ENCODE measurements at regions not wholly inside any gene's neighbourhood (a gene's known extent, or its start where the extent isn't known, plus 50 kb on each side); places are given as distances from the start of the nearest gene placed in this dataset.

DNA sequence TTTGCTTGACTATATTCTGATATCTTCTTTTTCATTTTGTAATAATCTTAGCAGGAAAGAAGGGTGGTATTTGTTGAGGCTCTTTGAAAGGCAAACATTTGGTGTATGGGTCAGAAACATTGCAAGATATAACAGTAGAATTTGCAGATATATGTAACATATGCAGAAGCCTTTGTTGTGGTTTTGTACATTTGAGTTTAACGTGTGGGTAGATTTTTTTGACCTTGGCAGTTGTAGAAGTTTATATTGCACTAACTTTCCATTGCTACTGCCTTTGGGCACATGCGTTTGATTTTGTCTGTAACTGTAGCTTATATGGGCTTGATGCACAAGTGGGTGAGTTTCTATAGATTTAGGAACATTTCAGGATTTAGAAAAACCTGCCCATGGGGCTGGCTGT, 78.5 kb upstream of the SPRY2 start:
- intact Hi-C loops (cut with micrococcal nuclease): no loop called here
- H3K14ac ChIP-seq (replicated peaks; ENCODE audit: low read depth, low read length): no peak overlapping the region
- BruUV-seq (replicated peaks): no TSS peak
- H4K20me1 ChIP-seq (ENCODE audit: insufficient read depth, low read length): no peaks in the 10 kb centered on the region
- H2BK20ac ChIP-seq (ENCODE audit: low read depth, low read length): no peak overlapping the region
- no peak overlapping the region for H4K91ac ChIP-seq (ENCODE audit: insufficient read depth, low read depth, low read length)
- no peak overlapping the region for H4K5ac ChIP-seq (ENCODE audit: low read depth, low read length)
- dilution Hi-C loops (cut with HindIII; ENCODE audit: low sequenced_read_pairs, unreplicated experiment): no loop called here
- ATAC-seq (ENCODE audit: low read depth) (no peak), DNase-seq (no peak)
- H3K9ac ChIP-seq (ENCODE audit: low read depth, low read length): no peak overlapping the region
- in situ Hi-C loops (cut with MboI; ENCODE audit: low sequenced_read_pairs): no loop called here
- H3K9me3 ChIP-seq (ENCODE audit: control insufficient read depth, insufficient read depth, low read length): no peaks in the 10 kb centered on the region
- H4K8ac ChIP-seq (ENCODE audit: low read depth in 2 of 2, low read length in 2 of 2): no peak overlapping the region
- no peak overlapping the region for H2BK15ac ChIP-seq (ENCODE audit: low read depth, low read length)
- H3K4me3 ChIP-seq (ENCODE audit: insufficient read depth, low read depth, low read length): no peak overlapping the region
- ChIA-PET POLR2A (ENCODE audit: unreplicated experiment) (no interaction called here), CTCF (no interaction called here)
- H3K36me3 ChIP-seq (ENCODE audit: control insufficient read depth, insufficient read depth, low read length): no peaks in the 10 kb centered on the region
- H3K56ac ChIP-seq (ENCODE audit: extremely low read depth, insufficient read depth, low read length): no peak overlapping the region
- no peak overlapping the region for H2BK5ac ChIP-seq (ENCODE audit: low read depth, low read length, poor library complexity, severe bottlenecking)
- no peak overlapping the region for H3K23ac ChIP-seq (ENCODE audit: low read depth, low read length)
- no peaks in the 10 kb centered on the region for H3K79me1 ChIP-seq (ENCODE audit: low read depth in 1 of 2, low read length in 2 of 2)
- no CpG with 5 or more reads among the region's 2 CpGs for WGBS, 2 experiments (ENCODE audit: extremely low coverage in 2 of 2, insufficient read length in 1 of 2)
- H3K27me3 ChIP-seq (ENCODE audit: control insufficient read depth, insufficient read depth, low read length): no peaks in the 10 kb centered on the region
- no peaks in the 10 kb centered on the region for H3K9me1 ChIP-seq (ENCODE audit: insufficient read depth, low read length)
- no peak overlapping the region for H3K4me2 ChIP-seq (ENCODE audit: low read depth, low read length)
- no peak overlapping the region for H2BK120ac ChIP-seq (ENCODE audit: low read depth, low read length)
- no peak overlapping the region for H2AK5ac ChIP-seq (ENCODE audit: low read depth, low read length)
- H3K4me1 ChIP-seq (ENCODE audit: control insufficient read depth, insufficient read depth, low read length): no peaks in the 10 kb centered on the region
- no peak overlapping the region for H3K27ac ChIP-seq (ENCODE audit: insufficient read depth, low read length)
- no peak overlapping the region for H2AK9ac ChIP-seq (replicated peaks; ENCODE audit: low read depth, low read length, poor library complexity)
- H2AFZ ChIP-seq (replicated peaks; ENCODE audit: low read length, poor library complexity): no peak overlapping the region
- H3K4ac ChIP-seq (ENCODE audit: low read depth, low read length): no peak overlapping the region
- no peak overlapping the region for H3K18ac ChIP-seq (ENCODE audit: low read depth, low read length)
- no peak for TF ChIP-seq ELK1 (IDR thresholded peaks at IDR 0.05; ENCODE audit: borderline replicate concordance, low read depth, low read length)
- no peak for TF ChIP-seq CEBPB (IDR thresholded peaks at IDR 0.05; ENCODE audit: low read depth, low read length)
- TF ChIP-seq MXI1 (IDR thresholded peaks at IDR 0.05; ENCODE audit: borderline replicate concordance, low read depth, low read length): no peak
- TF ChIP-seq MAFK (IDR thresholded peaks at IDR 0.05; ENCODE audit: low read depth, low read length): no peak
- TF ChIP-seq FOS (IDR thresholded peaks at IDR 0.05; ENCODE audit: low read depth, low read length): no peak
- no peak for TF ChIP-seq BHLHE40 (IDR thresholded peaks at IDR 0.05; ENCODE audit: low read depth, low read length)
- TF ChIP-seq, protein P1, sequence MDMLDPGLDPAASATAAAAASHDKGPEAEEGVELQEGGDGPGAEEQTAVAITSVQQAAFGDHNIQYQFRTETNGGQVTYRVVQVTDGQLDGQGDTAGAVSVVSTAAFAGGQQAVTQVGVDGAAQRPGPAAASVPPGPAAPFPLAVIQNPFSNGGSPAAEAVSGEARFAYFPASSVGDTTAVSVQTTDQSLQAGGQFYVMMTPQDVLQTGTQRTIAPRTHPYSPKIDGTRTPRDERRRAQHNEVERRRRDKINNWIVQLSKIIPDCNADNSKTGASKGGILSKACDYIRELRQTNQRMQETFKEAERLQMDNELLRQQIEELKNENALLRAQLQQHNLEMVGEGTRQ (IDR thresholded peaks at IDR 0.05; ENCODE audit: low read depth, low read length): no peak
- no peak for TF ChIP-seq NFE2L2 (IDR thresholded peaks at IDR 0.05; ENCODE audit: low read depth, low read length)
- TF ChIP-seq POLR2A (IDR thresholded peaks at IDR 0.05; ENCODE audit: low read depth, low read length): no peak
- TF ChIP-seq RAD21 (IDR thresholded peaks at IDR 0.05; ENCODE audit: low read length): no peak
- no peak for TF ChIP-seq RFX5 (IDR thresholded peaks at IDR 0.05; ENCODE audit: low read depth, low read length)
- TF ChIP-seq MAZ (IDR thresholded peaks at IDR 0.05; ENCODE audit: borderline replicate concordance, low read depth, low read length): no peak
- no peak for TF ChIP-seq CTCF (conservative IDR thresholded peaks at IDR 0.05; ENCODE audit: low read depth, low read length)
- no peak for TF ChIP-seq SMC3 (IDR thresholded peaks at IDR 0.05; ENCODE audit: low read depth, low read length)
- TF ChIP-seq RCOR1 (IDR thresholded peaks at IDR 0.05; ENCODE audit: insufficient replicate concordance, low read length): no peak
- no peak for TF ChIP-seq CHD1 (IDR thresholded peaks at IDR 0.05; ENCODE audit: low read depth, low read length)

Data from IMR-90 (cell line).